ENCODE measurements at regions not wholly inside any gene's neighbourhood (a gene's known extent, or its start where the extent isn't known, plus 50 kb on each side); places are given as distances from the start of the nearest gene placed in this dataset.

DNA sequence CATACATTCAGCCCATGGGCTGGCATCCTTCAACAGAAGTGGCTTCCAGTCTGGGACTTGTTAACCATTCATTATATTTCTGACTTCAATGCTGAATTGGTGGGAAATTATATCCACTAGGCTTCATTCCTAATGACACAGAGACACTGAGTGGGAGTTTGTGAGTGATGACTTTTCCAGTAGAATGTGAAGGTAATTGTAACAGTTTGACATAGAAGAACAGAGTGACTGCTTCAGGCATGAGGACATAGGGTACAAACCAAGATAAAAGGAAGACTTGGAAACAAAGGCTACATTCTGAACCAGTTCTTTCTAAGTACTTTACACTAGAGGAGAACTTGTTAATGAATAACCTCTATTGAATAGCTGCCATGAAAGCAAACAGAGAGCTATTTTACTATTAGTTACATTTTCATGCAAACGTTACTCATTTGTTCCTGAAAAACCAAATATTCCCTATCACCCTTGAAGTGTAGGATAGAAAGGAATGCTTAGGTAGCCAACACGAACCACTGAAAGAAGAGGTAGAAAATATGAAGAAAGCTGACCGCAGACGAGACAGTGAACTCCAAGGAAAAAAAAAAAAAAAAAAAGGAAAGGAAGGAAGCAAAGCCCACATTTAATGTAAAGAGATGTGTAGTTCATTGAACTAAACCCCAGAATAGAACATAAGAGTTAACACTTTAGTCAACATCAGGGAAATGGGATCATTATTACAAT is 237.0 kb upstream of the SEMA3C start (continued):
- TF ChIP-seq, protein P1, sequence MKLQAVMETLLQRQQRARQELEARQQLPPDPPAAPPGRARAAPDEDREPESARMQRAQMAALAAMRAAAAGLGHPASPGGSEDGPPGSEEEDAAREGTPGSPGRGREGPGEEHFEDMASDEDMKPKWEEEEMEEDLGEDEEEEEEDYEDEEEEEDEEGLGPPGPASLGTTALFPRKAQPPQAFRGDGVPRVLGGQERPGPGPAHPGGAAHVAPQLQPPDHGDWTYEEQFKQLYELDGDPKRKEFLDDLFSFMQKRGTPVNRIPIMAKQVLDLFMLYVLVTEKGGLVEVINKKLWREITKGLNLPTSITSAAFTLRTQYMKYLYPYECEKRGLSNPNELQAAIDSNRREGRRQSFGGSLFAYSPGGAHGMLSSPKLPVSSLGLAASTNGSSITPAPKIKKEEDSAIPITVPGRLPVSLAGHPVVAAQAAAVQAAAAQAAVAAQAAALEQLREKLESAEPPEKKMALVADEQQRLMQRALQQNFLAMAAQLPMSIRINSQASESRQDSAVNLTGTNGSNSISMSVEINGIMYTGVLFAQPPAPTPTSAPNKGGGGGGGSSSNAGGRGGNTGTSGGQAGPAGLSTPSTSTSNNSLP (IDR thresholded peaks at IDR 0.05; ENCODE audit: low read depth, low read length): peak; percentile 48
- no peak for TF ChIP-seq SMC3 (IDR thresholded peaks at IDR 0.05; ENCODE audit: low read length)
- TF ChIP-seq, protein P2, sequence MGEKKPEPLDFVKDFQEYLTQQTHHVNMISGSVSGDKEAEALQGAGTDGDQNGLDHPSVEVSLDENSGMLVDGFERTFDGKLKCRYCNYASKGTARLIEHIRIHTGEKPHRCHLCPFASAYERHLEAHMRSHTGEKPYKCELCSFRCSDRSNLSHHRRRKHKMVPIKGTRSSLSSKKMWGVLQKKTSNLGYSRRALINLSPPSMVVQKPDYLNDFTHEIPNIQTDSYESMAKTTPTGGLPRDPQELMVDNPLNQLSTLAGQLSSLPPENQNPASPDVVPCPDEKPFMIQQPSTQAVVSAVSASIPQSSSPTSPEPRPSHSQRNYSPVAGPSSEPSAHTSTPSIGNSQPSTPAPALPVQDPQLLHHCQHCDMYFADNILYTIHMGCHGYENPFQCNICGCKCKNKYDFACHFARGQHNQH (CRISPR knock-in tag; IDR thresholded peaks at IDR 0.05): peak; percentile 38; the same call in 1 of the 2 replicates
- TF ChIP-seq, protein P3, sequence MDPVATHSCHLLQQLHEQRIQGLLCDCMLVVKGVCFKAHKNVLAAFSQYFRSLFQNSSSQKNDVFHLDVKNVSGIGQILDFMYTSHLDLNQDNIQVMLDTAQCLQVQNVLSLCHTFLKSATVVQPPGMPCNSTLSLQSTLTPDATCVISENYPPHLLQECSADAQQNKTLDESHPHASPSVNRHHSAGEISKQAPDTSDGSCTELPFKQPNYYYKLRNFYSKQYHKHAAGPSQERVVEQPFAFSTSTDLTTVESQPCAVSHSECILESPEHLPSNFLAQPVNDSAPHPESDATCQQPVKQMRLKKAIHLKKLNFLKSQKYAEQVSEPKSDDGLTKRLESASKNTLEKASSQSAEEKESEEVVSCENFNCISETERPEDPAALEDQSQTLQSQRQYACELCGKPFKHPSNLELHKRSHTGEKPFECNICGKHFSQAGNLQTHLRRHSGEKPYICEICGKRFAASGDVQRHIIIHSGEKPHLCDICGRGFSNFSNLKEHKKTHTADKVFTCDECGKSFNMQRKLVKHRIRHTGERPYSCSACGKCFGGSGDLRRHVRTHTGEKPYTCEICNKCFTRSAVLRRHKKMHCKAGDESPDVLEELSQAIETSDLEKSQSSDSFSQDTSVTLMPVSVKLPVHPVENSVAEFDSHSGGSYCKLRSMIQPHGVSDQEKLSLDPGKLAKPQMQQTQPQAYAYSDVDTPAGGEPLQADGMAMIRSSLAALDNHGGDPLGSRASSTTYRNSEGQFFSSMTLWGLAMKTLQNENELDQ (CRISPR knock-in tag; IDR thresholded peaks at IDR 0.05; ENCODE audit: borderline replicate concordance): no peak
- no peak; the same call in 1 of the 2 replicates for TF ChIP-seq EHMT2 (IDR thresholded peaks at IDR 0.05; ENCODE audit: borderline replicate concordance, low read depth, low read length)
- no peak for TF ChIP-seq ZNF790 (CRISPR knock-in tag; IDR thresholded peaks at IDR 0.05; ENCODE audit: borderline replicate concordance)
- TF ChIP-seq ZNF776 (CRISPR knock-in tag; IDR thresholded peaks at IDR 0.05): no peak
- TF ChIP-seq PHF20 (CRISPR knock-in tag; IDR thresholded peaks at IDR 0.05): no peak
- no peak for TF ChIP-seq GPN1 (CRISPR knock-in tag; IDR thresholded peaks at IDR 0.05; ENCODE audit: borderline replicate concordance)
- TF ChIP-seq SP5 (CRISPR knock-in tag; IDR thresholded peaks at IDR 0.05; ENCODE audit: borderline replicate concordance, low read depth): no peak
- TF ChIP-seq MIER3 (CRISPR knock-in tag; IDR thresholded peaks at IDR 0.05; ENCODE audit: borderline replicate concordance): 0 out of 2 replicates have a peak, but pooled peaks have one; percentile 41
- TF ChIP-seq, protein P4, sequence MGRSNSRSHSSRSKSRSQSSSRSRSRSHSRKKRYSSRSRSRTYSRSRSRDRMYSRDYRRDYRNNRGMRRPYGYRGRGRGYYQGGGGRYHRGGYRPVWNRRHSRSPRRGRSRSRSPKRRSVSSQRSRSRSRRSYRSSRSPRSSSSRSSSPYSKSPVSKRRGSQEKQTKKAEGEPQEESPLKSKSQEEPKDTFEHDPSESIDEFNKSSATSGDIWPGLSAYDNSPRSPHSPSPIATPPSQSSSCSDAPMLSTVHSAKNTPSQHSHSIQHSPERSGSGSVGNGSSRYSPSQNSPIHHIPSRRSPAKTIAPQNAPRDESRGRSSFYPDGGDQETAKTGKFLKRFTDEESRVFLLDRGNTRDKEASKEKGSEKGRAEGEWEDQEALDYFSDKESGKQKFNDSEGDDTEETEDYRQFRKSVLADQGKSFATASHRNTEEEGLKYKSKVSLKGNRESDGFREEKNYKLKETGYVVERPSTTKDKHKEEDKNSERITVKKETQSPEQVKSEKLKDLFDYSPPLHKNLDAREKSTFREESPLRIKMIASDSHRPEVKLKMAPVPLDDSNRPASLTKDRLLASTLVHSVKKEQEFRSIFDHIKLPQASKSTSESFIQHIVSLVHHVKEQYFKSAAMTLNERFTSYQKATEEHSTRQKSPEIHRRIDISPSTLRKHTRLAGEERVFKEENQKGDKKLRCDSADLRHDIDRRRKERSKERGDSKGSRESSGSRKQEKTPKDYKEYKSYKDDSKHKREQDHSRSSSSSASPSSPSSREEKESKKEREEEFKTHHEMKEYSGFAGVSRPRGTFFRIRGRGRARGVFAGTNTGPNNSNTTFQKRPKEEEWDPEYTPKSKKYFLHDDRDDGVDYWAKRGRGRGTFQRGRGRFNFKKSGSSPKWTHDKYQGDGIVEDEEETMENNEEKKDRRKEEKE (IDR thresholded peaks at IDR 0.05): no peak
- TF ChIP-seq, protein P5, sequence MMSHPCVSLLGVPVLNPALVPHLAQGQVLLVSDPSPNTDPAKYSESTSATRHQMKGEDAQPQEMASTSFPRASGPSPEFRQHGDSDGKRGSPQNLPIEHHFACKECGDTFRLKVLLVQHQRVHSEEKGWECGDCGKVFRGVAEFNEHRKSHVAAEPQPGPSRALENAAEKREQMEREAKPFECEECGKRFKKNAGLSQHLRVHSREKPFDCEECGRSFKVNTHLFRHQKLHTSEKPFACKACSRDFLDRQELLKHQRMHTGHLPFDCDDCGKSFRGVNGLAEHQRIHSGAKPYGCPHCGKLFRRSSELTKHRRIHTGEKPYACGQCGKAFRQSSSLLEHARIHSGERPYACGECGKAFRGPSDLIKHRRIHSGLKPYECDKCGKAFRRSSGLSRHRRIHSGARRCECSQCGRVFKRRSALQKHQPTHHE (CRISPR knock-in tag; IDR thresholded peaks at IDR 0.05; ENCODE audit: borderline replicate concordance): no peak
- TF ChIP-seq SNAI1 (CRISPR knock-in tag; IDR thresholded peaks at IDR 0.05; ENCODE audit: borderline replicate concordance): no peak
- peak; percentile 31; the same call in 1 of the 2 replicates for TF ChIP-seq SMYD3 (CRISPR knock-in tag; IDR thresholded peaks at IDR 0.05)
- TF ChIP-seq SMAD3 (CRISPR knock-in tag; IDR thresholded peaks at IDR 0.05): peak; percentile 34; the same call in 1 of the 2 replicates

Measured in HepG2 (cell line).